ENCODE measurements at regions not wholly inside any gene's neighbourhood (a gene's known extent, or its start where the extent isn't known, plus 50 kb on each side); places are given as distances from the start of the nearest gene placed in this dataset.

- intact Hi-C loops (cut with DNase I) = no loop called here
- H3K27ac ChIP-seq = no peak overlapping the region
- DNase-seq (ENCODE audit: extremely low spot score in 2 of 2) = no peak
- no peaks in the 10 kb centered on the region for H3K27me3 ChIP-seq
- no peak overlapping the region for H3K4me3 ChIP-seq
- TF ChIP-seq CTCF (IDR thresholded peaks at IDR 0.05) (no peak), POLR2AphosphoS5 (IDR thresholded peaks at IDR 0.05; ENCODE audit: insufficient read depth in 1 of 2, low read depth in 1 of 2) (no peak), POLR2A (IDR thresholded peaks at IDR 0.05) (no peak)
- no peaks in the 10 kb centered on the region for H3K9me3 ChIP-seq
- no peaks in the 10 kb centered on the region for H3K4me1 ChIP-seq
- no peaks in the 10 kb centered on the region for H3K36me3 ChIP-seq
These were observed 1883.7 kb upstream of the FLRT2 start for GRCh38 chr14:83646228-83646627.

GRCh38 chr14:83660597-83660996 is 1869.3 kb upstream of the FLRT2 start:
- intact Hi-C loops (cut with DNase I) = no loop called here
- no peaks in the 10 kb centered on the region for H3K9me3 ChIP-seq
- TF ChIP-seq CTCF (IDR thresholded peaks at IDR 0.05) (no peak), POLR2A (IDR thresholded peaks at IDR 0.05) (no peak), POLR2AphosphoS5 (IDR thresholded peaks at IDR 0.05; ENCODE audit: insufficient read depth in 1 of 2, low read depth in 1 of 2) (no peak)
- no peaks in the 10 kb centered on the region for H3K4me1 ChIP-seq
- no peaks in the 10 kb centered on the region for H3K36me3 ChIP-seq
- H3K4me3 ChIP-seq = no peak overlapping the region
- no peaks in the 10 kb centered on the region for H3K27me3 ChIP-seq
- no peak for DNase-seq (ENCODE audit: extremely low spot score in 2 of 2)
- no peak overlapping the region for H3K27ac ChIP-seq

- H3K36me3 ChIP-seq = no peaks in the 10 kb centered on the region
- H3K27me3 ChIP-seq = no peaks in the 10 kb centered on the region
- DNase-seq (ENCODE audit: extremely low spot score in 2 of 2) = no peak
- H3K4me1 ChIP-seq = no peaks in the 10 kb centered on the region
- no peak overlapping the region for H3K27ac ChIP-seq
- H3K4me3 ChIP-seq = no peak overlapping the region
- TF ChIP-seq POLR2A (IDR thresholded peaks at IDR 0.05) = no peak
- TF ChIP-seq POLR2AphosphoS5 (IDR thresholded peaks at IDR 0.05; ENCODE audit: insufficient read depth in 1 of 2, low read depth in 1 of 2) = no peak
- TF ChIP-seq CTCF (IDR thresholded peaks at IDR 0.05) = no peak
- intact Hi-C loops (cut with DNase I) = no loop called here
- H3K9me3 ChIP-seq = no peaks in the 10 kb centered on the region
These were observed 1865.6 kb upstream of the FLRT2 start for GRCh38 chr14:83664389-83664788.

- H3K4me3 ChIP-seq = no peak overlapping the region
- H3K36me3 ChIP-seq = no peaks in the 10 kb centered on the region
- intact Hi-C loops (cut with DNase I) = no loop called here
- H3K27ac ChIP-seq = no peak overlapping the region
- H3K27me3 ChIP-seq = no peaks in the 10 kb centered on the region
- TF ChIP-seq POLR2A (IDR thresholded peaks at IDR 0.05) = no peak
- TF ChIP-seq POLR2AphosphoS5 (IDR thresholded peaks at IDR 0.05; ENCODE audit: insufficient read depth in 1 of 2, low read depth in 1 of 2) = no peak
- TF ChIP-seq CTCF (IDR thresholded peaks at IDR 0.05) = no peak
- H3K9me3 ChIP-seq = no peaks in the 10 kb centered on the region
- no peak for DNase-seq (ENCODE audit: extremely low spot score in 2 of 2)
- H3K4me1 ChIP-seq = no peaks in the 10 kb centered on the region
These were observed 1840.7 kb upstream of the FLRT2 start for GRCh38 chr14:83689265-83689664.

- Histone ChIP-seq H3K9me3 (no peaks in the 10 kb centered on the region), H3K27me3 (no peaks in the 10 kb centered on the region), H3K4me3 (no peak overlapping the region), H3K27ac (no peak overlapping the region), H3K4me1 (no peaks in the 10 kb centered on the region), H3K36me3 (no peaks in the 10 kb centered on the region)
- no peak for TF ChIP-seq POLR2AphosphoS5 (IDR thresholded peaks at IDR 0.05; ENCODE audit: insufficient read depth in 1 of 2, low read depth in 1 of 2)
- TF ChIP-seq POLR2A (IDR thresholded peaks at IDR 0.05) = no peak
- no peak for TF ChIP-seq CTCF (IDR thresholded peaks at IDR 0.05)
- intact Hi-C loops (cut with DNase I) = no loop called here
- DNase-seq (ENCODE audit: extremely low spot score in 2 of 2) = no peak
These were observed 1832.8 kb upstream of the FLRT2 start for GRCh38 chr14:83697099-83697498.

Data from vagina (tissue), 2 donors.